ENCODE measurements at regions not wholly inside any gene's neighbourhood (a gene's known extent, or its start where the extent isn't known, plus 50 kb on each side); places are given as distances from the start of the nearest gene placed in this dataset.

DNA sequence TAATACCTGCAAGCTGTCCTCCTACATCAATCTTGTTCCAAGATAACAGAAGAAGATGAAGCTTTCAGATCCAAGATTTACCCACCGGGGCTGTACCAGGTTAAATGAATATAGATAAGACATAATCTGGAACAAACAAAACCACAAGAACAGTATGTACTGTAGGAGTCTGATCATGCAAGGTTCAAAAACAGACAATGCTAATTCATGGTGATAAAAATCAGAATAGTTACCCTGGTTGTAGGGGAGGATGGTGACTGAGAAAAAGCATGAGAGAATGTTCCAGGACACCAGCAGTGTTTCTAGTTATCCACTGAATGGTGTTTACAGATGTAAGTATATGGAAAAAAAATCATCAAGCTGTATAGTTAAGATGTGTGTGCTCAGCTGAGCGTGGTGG is 211.6 kb upstream of the TBL1X start:
- no peaks in the 10 kb centered on the region for H3K27me3 ChIP-seq
- H3K4me1 ChIP-seq = no peaks in the 10 kb centered on the region
- DNase-seq = no peak
- no peaks in the 10 kb centered on the region for H3K36me3 ChIP-seq
- H3K4me3 ChIP-seq (ENCODE audit: low read depth, low read length) = no peak overlapping the region
- TF ChIP-seq, protein P1, sequence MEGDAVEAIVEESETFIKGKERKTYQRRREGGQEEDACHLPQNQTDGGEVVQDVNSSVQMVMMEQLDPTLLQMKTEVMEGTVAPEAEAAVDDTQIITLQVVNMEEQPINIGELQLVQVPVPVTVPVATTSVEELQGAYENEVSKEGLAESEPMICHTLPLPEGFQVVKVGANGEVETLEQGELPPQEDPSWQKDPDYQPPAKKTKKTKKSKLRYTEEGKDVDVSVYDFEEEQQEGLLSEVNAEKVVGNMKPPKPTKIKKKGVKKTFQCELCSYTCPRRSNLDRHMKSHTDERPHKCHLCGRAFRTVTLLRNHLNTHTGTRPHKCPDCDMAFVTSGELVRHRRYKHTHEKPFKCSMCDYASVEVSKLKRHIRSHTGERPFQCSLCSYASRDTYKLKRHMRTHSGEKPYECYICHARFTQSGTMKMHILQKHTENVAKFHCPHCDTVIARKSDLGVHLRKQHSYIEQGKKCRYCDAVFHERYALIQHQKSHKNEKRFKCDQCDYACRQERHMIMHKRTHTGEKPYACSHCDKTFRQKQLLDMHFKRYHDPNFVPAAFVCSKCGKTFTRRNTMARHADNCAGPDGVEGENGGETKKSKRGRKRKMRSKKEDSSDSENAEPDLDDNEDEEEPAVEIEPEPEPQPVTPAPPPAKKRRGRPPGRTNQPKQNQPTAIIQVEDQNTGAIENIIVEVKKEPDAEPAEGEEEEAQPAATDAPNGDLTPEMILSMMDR (IDR thresholded peaks at IDR 0.05; ENCODE audit: low read depth, low read length) = no peak
- H3K9me3 ChIP-seq = no peaks in the 10 kb centered on the region

DNA sequence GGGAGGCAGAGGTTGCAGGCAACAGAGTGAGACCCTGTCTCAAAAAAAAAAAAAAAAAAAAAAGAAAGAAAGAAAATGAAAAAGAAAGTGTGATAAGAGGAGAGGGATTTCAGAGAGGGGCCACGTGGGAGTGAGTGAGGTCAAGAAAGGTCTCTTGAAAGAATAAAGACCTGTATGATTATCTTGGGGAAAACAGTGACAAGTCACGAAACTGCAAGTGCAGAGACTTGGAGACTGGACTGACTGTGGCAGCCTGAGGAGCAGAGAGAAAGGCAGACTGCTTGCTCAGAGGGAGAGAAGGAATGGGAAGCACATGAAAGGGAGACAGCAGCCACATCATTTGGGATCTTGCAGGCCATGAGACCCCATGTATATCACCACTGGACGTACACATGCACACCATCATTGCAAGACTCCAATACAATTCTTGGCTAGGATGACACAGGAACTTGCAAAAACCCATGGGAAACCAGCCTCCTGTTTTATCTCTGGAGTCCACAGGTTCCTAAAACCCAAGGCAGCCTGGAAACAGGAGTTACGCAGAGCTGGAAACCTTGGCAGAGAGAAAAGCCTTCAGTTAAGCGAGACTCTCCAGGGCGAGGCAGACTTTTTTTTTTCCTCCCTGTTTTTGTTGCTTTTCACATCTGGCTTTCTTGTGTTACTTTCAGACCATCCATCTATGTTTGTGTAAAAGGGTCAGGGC is 207.0 kb upstream of the TBL1X start:
- no peaks in the 10 kb centered on the region for H3K27me3 ChIP-seq
- TF ChIP-seq, protein P1 (IDR thresholded peaks at IDR 0.05; ENCODE audit: low read depth, low read length) = no peak
- no peak overlapping the region for H3K4me3 ChIP-seq (ENCODE audit: low read depth, low read length)
- DNase-seq = no peak
- no peaks in the 10 kb centered on the region for H3K4me1 ChIP-seq
- H3K36me3 ChIP-seq = no peaks in the 10 kb centered on the region
- no peaks in the 10 kb centered on the region for H3K9me3 ChIP-seq

DNA sequence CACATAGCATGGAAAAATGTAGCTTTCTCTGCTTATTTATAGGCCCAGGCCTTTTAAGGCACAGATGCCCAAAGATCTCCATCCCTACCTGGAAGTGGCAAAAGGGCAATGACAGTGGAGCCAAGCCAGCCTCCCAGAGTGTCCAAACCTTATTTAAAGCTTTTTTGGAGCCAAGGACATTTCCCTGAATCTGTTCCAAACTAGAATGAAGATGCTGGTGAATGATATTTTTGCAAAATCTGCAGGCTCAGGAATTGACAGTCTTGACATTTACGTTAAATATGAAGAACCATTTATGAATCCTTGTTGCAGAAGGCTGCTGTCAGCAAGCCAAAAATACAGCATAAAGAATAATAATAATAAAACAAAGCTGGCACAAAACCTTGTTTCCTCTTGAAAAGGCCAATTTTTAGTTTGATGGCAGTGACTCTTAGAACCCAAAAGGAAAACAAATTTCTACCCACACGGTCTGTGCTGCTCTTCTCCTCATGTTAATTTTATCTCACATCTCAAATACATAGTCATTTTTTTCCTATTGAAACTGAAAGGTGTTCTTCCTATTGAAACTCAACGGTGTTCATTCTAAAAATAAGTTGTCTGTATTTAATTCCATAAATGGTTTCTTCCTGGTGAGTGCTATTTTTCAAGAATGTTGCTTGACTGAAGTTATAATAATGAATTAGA is 206.3 kb upstream of the TBL1X start:
- no peaks in the 10 kb centered on the region for H3K36me3 ChIP-seq
- H3K27me3 ChIP-seq = no peaks in the 10 kb centered on the region
- no peaks in the 10 kb centered on the region for H3K4me1 ChIP-seq
- TF ChIP-seq, protein P1 (IDR thresholded peaks at IDR 0.05; ENCODE audit: low read depth, low read length) = no peak
- no peaks in the 10 kb centered on the region for H3K9me3 ChIP-seq
- H3K4me3 ChIP-seq (ENCODE audit: low read depth, low read length) = no peak overlapping the region
- no peak for DNase-seq

DNA sequence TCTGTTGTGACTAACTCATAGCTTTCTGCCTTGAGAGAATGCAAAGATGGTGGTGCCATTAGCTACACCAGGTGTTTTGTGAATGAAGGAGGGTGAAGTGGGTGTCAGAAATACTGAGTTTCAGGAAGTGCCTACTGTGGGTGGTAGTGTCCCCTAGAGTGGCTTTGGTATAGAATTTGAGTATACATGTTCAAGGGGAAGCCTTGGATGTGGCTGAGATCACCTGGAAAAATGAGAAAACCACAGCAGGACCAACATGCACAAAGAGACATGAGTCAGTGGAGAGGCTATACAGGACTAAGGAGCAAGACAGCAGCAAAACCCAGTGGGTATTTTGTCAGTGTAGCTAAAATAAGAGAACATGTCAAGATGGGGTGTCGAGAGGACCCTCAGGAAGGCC is 204.3 kb upstream of the TBL1X start:
- no peaks in the 10 kb centered on the region for H3K4me1 ChIP-seq
- no peaks in the 10 kb centered on the region for H3K27me3 ChIP-seq
- DNase-seq = no peak
- no peaks in the 10 kb centered on the region for H3K36me3 ChIP-seq
- H3K9me3 ChIP-seq = no peaks in the 10 kb centered on the region
- no peak overlapping the region for H3K4me3 ChIP-seq (ENCODE audit: low read depth, low read length)
- TF ChIP-seq, protein P1 (IDR thresholded peaks at IDR 0.05; ENCODE audit: low read depth, low read length) = no peak

- H3K4me1 ChIP-seq = no peaks in the 10 kb centered on the region
- no peaks in the 10 kb centered on the region for H3K36me3 ChIP-seq
- no peak overlapping the region for H3K4me3 ChIP-seq (ENCODE audit: low read depth, low read length)
- H3K9me3 ChIP-seq = no peaks in the 10 kb centered on the region
- TF ChIP-seq, protein P1 (IDR thresholded peaks at IDR 0.05; ENCODE audit: low read depth, low read length) = no peak
- DNase-seq = no peak
- H3K27me3 ChIP-seq = no peaks in the 10 kb centered on the region
Observed at GRCh38 chrX:9267415-9267814, 197.4 kb upstream of the TBL1X start.

DNA sequence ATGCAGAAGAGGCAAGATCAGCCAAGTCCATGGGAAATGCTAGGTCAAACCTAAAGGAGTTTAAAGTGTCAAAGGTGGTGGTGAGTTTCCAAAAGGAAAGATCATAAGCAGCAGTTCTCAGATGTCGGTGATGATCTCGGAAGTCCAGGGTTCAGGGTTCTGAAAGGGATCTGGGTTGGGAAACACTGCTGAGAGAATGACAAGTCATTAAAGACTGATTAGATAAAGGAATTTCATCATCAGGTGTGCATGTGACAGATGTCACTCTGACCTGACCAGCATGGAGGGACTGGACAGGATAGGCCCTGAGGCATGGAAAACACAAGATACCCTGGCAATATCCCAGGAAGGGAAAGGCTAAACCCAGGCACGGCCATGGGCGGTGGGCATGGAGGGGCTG is 195.7 kb upstream of the TBL1X start:
- H3K4me3 ChIP-seq (ENCODE audit: low read depth, low read length) = no peak overlapping the region
- H3K9me3 ChIP-seq = no peaks in the 10 kb centered on the region

More for the DNA sequence above, 195.7 kb upstream of the TBL1X start:
- H3K4me1 ChIP-seq = no peaks in the 10 kb centered on the region
- no peaks in the 10 kb centered on the region for H3K36me3 ChIP-seq
- DNase-seq = no peak
- TF ChIP-seq, protein P1 (IDR thresholded peaks at IDR 0.05; ENCODE audit: low read depth, low read length) = no peak
- H3K27me3 ChIP-seq = no peaks in the 10 kb centered on the region
